ENCODE measurements at regions not wholly inside any gene's neighbourhood (a gene's known extent, or its start where the extent isn't known, plus 50 kb on each side); places are given as distances from the start of the nearest gene placed in this dataset.

DNA sequence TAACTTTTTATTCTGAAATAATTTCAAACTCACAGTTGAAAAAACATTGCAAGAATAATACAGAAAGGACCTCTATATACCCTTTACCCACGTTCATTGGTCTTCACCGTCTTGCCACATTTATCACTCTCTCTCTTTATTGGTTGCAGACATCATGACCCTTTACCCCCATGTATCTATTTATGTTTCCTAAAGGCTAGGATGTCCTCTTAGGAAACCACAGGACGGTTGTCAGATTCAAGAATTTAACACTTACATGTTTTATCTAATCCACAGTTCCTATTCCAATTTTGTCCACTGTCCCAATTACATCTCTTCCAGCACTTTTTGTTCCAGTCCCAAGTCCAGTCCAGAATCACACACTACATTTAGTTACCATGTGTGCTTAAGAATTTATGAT, 67.6 kb upstream of the FGFR2 start:
- Histone ChIP-seq H3K4me3 (no peak overlapping the region), H3K36me3 (no peaks in the 10 kb centered on the region), H3K4me1 (ENCODE audit: insufficient read depth) (peaks cover 5% of the 10 kb centered on the region), H3K27me3 (no peaks in the 10 kb centered on the region), H3K27ac (no peak overlapping the region), H3K9me3 (no peaks in the 10 kb centered on the region)
- WGBS, 3 donors = 59 to 78% (median 76%) methylated on average over 3 of the region's 3 CpGs
- intact Hi-C loops (cut with DNase I) = no loop called here
- DNase-seq = no peak
- TF ChIP-seq, protein P1, sequence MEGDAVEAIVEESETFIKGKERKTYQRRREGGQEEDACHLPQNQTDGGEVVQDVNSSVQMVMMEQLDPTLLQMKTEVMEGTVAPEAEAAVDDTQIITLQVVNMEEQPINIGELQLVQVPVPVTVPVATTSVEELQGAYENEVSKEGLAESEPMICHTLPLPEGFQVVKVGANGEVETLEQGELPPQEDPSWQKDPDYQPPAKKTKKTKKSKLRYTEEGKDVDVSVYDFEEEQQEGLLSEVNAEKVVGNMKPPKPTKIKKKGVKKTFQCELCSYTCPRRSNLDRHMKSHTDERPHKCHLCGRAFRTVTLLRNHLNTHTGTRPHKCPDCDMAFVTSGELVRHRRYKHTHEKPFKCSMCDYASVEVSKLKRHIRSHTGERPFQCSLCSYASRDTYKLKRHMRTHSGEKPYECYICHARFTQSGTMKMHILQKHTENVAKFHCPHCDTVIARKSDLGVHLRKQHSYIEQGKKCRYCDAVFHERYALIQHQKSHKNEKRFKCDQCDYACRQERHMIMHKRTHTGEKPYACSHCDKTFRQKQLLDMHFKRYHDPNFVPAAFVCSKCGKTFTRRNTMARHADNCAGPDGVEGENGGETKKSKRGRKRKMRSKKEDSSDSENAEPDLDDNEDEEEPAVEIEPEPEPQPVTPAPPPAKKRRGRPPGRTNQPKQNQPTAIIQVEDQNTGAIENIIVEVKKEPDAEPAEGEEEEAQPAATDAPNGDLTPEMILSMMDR (IDR thresholded peaks at IDR 0.05) = no peak
- TF ChIP-seq EP300 (IDR thresholded peaks at IDR 0.05) (no peak), POLR2A (IDR thresholded peaks at IDR 0.05) (no peak)

- H3K36me3 ChIP-seq = no peaks in the 10 kb centered on the region
- no peak overlapping the region for H3K4me3 ChIP-seq
- WGBS, 3 donors = 75 to 81% (median 77%) methylated on average over 2 of the region's 2 CpGs
- DNase-seq = no peak
- no peak for TF ChIP-seq POLR2A (IDR thresholded peaks at IDR 0.05)
- no peak overlapping the region for H3K27ac ChIP-seq
- intact Hi-C loops (cut with DNase I) = no loop called here
- H3K9me3 ChIP-seq = no peaks in the 10 kb centered on the region
- no peaks in the 10 kb centered on the region for H3K27me3 ChIP-seq
- peaks cover 5% of the 10 kb centered on the region for H3K4me1 ChIP-seq (ENCODE audit: insufficient read depth)
Measured at GRCh38 chr10:121664671-121665070, 66.4 kb upstream of the FGFR2 start.

- Histone ChIP-seq H3K27ac (no peak overlapping the region), H3K4me1 (ENCODE audit: insufficient read depth) (peaks cover 5% of the 10 kb centered on the region), H3K4me3 (no peak overlapping the region), H3K27me3 (no peaks in the 10 kb centered on the region), H3K9me3 (no peaks in the 10 kb centered on the region), H3K36me3 (no peaks in the 10 kb centered on the region)
- WGBS, 3 donors = 70 to 79% (median 70%) methylated on average over 11 of the region's 11 CpGs
- DNase-seq = no peak
- intact Hi-C loops (cut with DNase I) = no loop called here
- no peak for TF ChIP-seq EP300 (IDR thresholded peaks at IDR 0.05)
- TF ChIP-seq POLR2A (IDR thresholded peaks at IDR 0.05) = no peak
- TF ChIP-seq, protein P1 (IDR thresholded peaks at IDR 0.05) = no peak
Measured at GRCh38 chr10:121662945-121663917, 65.0 kb upstream of the FGFR2 start.

- WGBS, 3 donors = 83 to 88% (median 84%) methylated on average over 13 of the region's 13 CpGs
- intact Hi-C loops (cut with DNase I) = no loop called here
- Histone ChIP-seq H3K27me3 (no peaks in the 10 kb centered on the region), H3K27ac (no peak overlapping the region), H3K36me3 (no peaks in the 10 kb centered on the region), H3K4me1 (ENCODE audit: insufficient read depth) (peaks cover under 1% of the 10 kb centered on the region), H3K9me3 (no peaks in the 10 kb centered on the region), H3K4me3 (no peak overlapping the region)
- no peak for DNase-seq
- TF ChIP-seq, protein P1 (IDR thresholded peaks at IDR 0.05) = no peak
- TF ChIP-seq POLR2A (IDR thresholded peaks at IDR 0.05) (no peak), EP300 (IDR thresholded peaks at IDR 0.05) (no peak)
Measured at GRCh38 chr10:121662531-121662930, 64.3 kb upstream of the FGFR2 start.

DNA sequence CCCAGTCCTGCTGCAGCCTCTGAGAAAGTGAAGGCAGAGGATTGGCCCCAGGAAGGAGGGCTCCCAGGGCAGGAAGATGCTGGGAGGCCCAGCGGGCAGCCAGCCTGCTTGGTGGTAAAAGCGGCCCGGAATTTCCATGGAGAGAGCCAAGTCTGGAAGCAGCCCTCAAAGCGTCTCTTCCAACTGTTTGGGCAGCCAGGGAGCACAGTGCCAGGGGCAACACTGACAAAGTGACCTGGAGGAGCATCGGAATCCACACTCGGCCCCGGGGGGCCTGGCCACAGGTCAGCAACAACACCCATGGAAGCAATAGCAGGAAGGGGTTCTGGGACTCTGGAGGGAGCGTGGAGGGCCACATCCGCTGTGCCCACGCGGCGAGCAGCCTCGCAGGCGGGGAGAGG, 63.2 kb upstream of the FGFR2 start:
- H3K27ac ChIP-seq = no peak overlapping the region
- intact Hi-C loops (cut with DNase I) = no loop called here
- H3K4me3 ChIP-seq = no peak overlapping the region
- 78 to 92% (median 88%) methylated on average over 14 of the region's 14 CpGs for WGBS, 3 donors
- H3K4me1 ChIP-seq (ENCODE audit: insufficient read depth) = no peaks in the 10 kb centered on the region
- H3K36me3 ChIP-seq = no peaks in the 10 kb centered on the region
- no peaks in the 10 kb centered on the region for H3K9me3 ChIP-seq
- H3K27me3 ChIP-seq = no peaks in the 10 kb centered on the region
- TF ChIP-seq, protein P1 (IDR thresholded peaks at IDR 0.05) = no peak
- TF ChIP-seq POLR2A (IDR thresholded peaks at IDR 0.05) (no peak), EP300 (IDR thresholded peaks at IDR 0.05) (no peak)
- no peak for DNase-seq

All from ovary (tissue), 7 donors.